Activated CD8-positive, alpha-beta T cell treated with anti-CD3 and anti-CD28 coated beads, Interleukin-2, amount 10 ng/mL, durations not matched to agents 7 days and 5 days (primary cell): ENCODE measurements at regions not wholly inside any gene's neighbourhood (a gene's known extent, or its start where the extent isn't known, plus 50 kb on each side); places are given as distances from the start of the nearest gene placed in this dataset.

Source experiments
- ATAC-seq: fragments of 150-1000 bp; cut with Tn5 transposase; one replicate; pipeline ENCODE4 v1.10.0; 2021; ENCODE audit warnings: moderate library complexity
- CTCF ChIA-PET: fragments of 350-600 bp; sonication (Branson Sonifier 250); formaldehyde crosslinking; loops from one replicate; lab custom pipeline; 2021; ENCODE audit warnings: antibody characterized with exemption; lab: Charles Lee
- POLR2A ChIA-PET: fragments of 350-600 bp; sonication (Branson Sonifier 250); formaldehyde crosslinking; loops from one replicate; lab custom pipeline; 2021; ENCODE audit warnings: antibody characterized with exemption; lab: Charles Lee
- DNase-seq: peaks from one replicate; pipeline ENCODE4 v3.0.0-alpha.2; 2020
- H3K27ac Mint-ChIP-seq: one replicate; pipeline ENCODE4 v1.8.0; 2021; ENCODE audit warnings: mild to moderate bottlenecking, mixed read lengths
- H3K27me3 Mint-ChIP-seq: one replicate; pipeline ENCODE4 v1.8.0; 2021; ENCODE audit warnings: low read depth, mixed read lengths
- H3K36me3 Mint-ChIP-seq: one replicate; pipeline ENCODE4 v1.8.0; 2021; ENCODE audit warnings: low read depth, mixed read lengths
- H3K4me1 Mint-ChIP-seq: one replicate; pipeline ENCODE4 v1.8.0; 2021; ENCODE audit warnings: low read depth, mixed read lengths
- H3K4me3 Mint-ChIP-seq: one replicate; pipeline ENCODE4 v1.8.0; 2021; ENCODE audit warnings: mild to moderate bottlenecking, mixed read lengths
- H3K9me3 Mint-ChIP-seq: one replicate; pipeline ENCODE4 v1.8.0; 2022; ENCODE audit warnings: mixed read lengths; ENCODE audit not compliant: insufficient read depth

DNA sequence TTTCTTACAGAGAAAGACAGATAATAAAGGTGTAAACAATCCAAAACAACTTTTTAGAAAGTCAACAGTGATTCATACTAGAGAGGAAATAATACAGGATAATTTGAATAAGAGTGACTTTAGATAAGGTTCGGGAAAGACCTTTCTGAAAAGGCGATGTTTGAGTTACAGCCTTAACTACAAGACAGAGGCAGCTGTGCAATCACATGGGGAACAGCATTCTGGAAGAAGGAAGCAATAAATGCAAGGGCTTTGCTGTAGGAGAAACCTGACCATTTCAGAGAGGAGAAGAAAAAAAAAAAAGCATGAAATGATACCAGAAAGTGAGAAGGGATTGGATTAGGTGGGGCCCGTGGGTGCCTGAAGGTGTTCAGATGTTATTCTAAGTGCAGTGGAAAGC, 200.6 kb upstream of the ATP11B start:
- no peak overlapping the region for H3K4me3 Mint-ChIP-seq
- H3K36me3 Mint-ChIP-seq = no peaks in the 10 kb centered on the region
- ATAC-seq (no peak), DNase-seq (no peak)
- no peaks in the 10 kb centered on the region for H3K4me1 Mint-ChIP-seq
- H3K27me3 Mint-ChIP-seq = no peaks in the 10 kb centered on the region
- ChIA-PET POLR2A (no interaction called here), CTCF (no interaction called here)
- no peak overlapping the region for H3K27ac Mint-ChIP-seq
- no peaks in the 10 kb centered on the region for H3K9me3 Mint-ChIP-seq

DNA sequence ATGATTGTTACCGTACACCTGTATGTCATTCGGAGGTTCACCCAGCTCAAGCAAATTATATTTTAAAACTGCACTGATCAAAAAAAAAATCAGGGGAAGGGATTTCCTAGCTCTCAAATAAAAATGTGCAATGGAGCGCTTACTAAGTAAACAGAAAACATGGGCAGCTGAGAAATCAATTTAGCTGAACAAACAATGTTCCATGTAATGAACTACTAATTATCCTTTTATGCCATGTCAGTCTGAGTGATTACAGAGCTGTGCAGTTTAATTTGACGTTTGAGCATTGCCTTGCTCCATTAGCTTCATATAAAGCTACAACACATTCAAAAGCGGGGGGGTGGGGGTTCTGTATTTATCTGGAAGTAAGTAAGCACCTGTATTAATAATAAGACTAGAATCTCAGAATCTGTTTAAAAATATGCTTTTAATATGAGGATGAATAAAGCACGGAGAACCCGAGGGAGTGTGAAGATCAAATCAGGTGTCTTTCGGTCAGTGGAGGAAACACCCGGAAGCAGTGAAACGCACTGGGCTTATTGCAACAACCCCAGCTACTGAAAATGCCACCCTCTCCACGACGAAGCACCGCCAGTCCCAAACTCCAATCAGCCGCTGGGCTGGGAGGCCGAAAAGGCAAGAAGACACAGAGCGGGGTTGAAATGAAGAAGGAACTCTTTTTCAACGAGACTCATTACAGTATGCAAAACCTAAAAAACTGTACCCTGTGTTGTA, 196.5 kb upstream of the ATP11B start:
- Mint-ChIP-seq H3K4me1 (no peaks in the 10 kb centered on the region), H3K27me3 (no peaks in the 10 kb centered on the region), H3K4me3 (no peak overlapping the region), H3K9me3 (no peaks in the 10 kb centered on the region), H3K36me3 (no peaks in the 10 kb centered on the region), H3K27ac (no peak overlapping the region)
- POLR2A ChIA-PET = interaction anchor here (0.6 kb wide), 1 partner anchor 782 kb away, joined by 3 read pairs; no protein-coding TSS in a partner anchor
- ATAC-seq (no peak), DNase-seq (no peak)
- CTCF ChIA-PET = no interaction called here

DNA sequence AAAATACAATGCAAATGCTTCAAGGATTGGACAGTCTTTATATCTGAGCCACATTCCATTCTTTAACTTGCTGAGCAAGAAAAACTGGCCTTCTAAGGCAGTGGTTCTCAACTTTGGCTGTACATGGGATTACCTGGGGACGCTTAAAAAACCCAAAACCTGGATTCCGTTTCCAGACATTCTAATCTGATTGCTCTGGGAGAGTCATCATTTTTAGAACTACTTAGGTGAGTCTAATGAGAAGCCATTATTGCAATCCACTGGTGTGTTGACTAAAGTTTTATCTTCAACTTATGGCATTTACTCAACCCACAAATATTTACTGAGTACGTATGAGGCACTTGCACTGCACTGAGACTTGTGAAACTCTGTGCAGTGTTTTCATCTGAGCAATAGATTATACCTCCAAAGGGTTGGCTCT, 195.7 kb upstream of the ATP11B start:
- no peaks in the 10 kb centered on the region for H3K4me1 Mint-ChIP-seq
- H3K4me3 Mint-ChIP-seq = no peak overlapping the region
- ChIA-PET CTCF (no interaction called here), POLR2A (no interaction called here)
- DNase-seq (no peak), ATAC-seq (no peak)
- no peaks in the 10 kb centered on the region for H3K36me3 Mint-ChIP-seq
- no peak overlapping the region for H3K27ac Mint-ChIP-seq
- no peaks in the 10 kb centered on the region for H3K9me3 Mint-ChIP-seq
- H3K27me3 Mint-ChIP-seq = no peaks in the 10 kb centered on the region

DNA sequence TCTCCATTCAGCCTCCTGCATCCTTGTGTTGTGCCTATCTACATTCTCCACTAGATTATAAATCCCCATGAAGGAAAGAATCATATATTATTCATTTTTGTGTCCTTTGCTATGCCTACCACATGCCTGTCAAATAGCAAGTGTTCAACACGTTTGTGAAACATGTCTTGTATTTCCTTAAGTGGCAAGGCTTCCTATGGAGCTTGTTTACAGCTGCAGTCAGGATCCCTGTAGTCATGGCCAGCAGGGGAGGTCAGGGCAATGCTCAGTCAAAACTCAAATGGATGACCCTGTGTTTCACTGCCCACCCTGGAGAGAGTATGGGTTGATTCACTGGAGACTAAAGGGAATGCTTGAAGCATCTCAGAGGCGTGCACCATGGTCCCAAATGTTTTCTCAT, 191.7 kb upstream of the ATP11B start:
- POLR2A ChIA-PET = no interaction called here
- Mint-ChIP-seq H3K4me3 (no peak overlapping the region), H3K27ac (no peak overlapping the region), H3K9me3 (no peaks in the 10 kb centered on the region), H3K4me1 (no peaks in the 10 kb centered on the region), H3K36me3 (no peaks in the 10 kb centered on the region), H3K27me3 (no peaks in the 10 kb centered on the region)
- ATAC-seq (no peak), DNase-seq (no peak)
- CTCF ChIA-PET = no interaction called here

GRCh38 chr3:182603501-182603900, 189.8 kb upstream of the ATP11B start:
- H3K27ac Mint-ChIP-seq = no peak overlapping the region
- H3K4me3 Mint-ChIP-seq = no peak overlapping the region
- DNase-seq (no peak), ATAC-seq (no peak)
- POLR2A ChIA-PET = no interaction called here
- no peaks in the 10 kb centered on the region for H3K27me3 Mint-ChIP-seq
- CTCF ChIA-PET = no interaction called here
- no peaks in the 10 kb centered on the region for H3K9me3 Mint-ChIP-seq
- no peaks in the 10 kb centered on the region for H3K4me1 Mint-ChIP-seq
- no peaks in the 10 kb centered on the region for H3K36me3 Mint-ChIP-seq

DNA sequence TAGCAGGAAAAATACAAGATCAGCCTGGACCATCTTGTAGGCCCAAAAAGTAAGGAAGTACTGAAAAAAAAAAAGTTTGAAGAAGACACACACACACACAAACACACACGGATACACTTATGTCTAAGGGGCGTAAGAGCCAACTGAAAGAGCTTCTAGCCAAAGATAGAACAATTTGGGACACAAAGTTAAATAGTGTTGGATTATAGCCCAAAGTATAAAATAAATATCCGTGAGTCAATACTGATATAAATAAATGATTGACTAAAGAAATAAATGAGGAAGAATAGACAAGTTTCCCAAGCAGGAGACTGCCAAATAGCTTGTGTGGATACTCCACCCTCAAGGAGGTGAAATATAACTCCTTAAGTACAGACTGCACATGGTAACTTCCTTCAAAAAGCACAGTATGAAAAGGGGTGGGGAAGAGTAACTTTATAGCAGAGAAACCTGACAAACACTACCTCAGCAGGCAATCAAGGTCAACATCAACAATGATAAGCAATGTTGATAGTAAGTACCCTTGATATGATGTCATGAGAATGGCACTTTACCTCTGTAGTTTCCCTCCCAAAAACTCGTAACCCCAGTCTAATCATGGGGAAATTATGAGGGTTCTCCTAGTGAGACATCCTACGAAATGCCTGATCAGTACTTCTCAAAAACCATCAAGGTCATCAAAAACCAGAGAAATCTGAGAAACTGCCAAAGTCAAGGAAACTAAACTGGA, 187.3 kb upstream of the ATP11B start:
- POLR2A ChIA-PET = no interaction called here
- Mint-ChIP-seq H3K9me3 (no peaks in the 10 kb centered on the region), H3K27ac (no peak overlapping the region), H3K4me3 (no peak overlapping the region), H3K27me3 (peaks cover 7% of the 10 kb centered on the region), H3K36me3 (no peaks in the 10 kb centered on the region), H3K4me1 (no peaks in the 10 kb centered on the region)
- DNase-seq (no peak), ATAC-seq (no peak)
- CTCF ChIA-PET = no interaction called here

DNA sequence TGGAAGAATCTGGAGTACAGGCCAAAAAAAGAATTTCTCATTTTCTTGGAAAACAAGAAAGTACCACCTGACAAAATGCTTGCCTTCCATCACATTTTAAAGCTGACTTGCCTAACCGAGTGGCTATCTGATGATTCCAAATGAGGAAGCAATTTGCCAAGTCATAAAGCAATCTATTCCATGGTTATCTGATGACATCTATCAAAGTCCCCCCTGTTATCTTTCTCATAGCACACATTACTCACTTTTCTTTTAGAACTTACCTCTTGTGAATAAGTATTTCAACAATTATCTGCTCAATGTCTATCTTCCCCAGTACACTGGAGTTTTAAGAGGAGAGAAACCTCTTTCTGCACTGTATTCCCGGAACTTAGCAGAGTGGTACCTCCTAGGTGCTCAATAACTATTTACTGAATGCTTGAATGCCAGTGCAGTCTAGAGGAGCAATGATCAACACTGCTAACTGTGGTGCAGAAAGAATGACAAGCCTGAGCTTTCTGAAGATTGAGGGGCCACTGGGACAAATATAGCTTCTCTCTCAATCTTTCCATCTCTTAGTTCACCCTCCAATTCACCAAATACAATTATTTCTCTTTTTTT, 186.3 kb upstream of the ATP11B start:
- DNase-seq (no peak), ATAC-seq (no peak)
- no peaks in the 10 kb centered on the region for H3K9me3 Mint-ChIP-seq
- no peaks in the 10 kb centered on the region for H3K36me3 Mint-ChIP-seq
- H3K4me1 Mint-ChIP-seq = no peaks in the 10 kb centered on the region
- H3K4me3 Mint-ChIP-seq = no peak overlapping the region
- H3K27ac Mint-ChIP-seq = no peak overlapping the region
- POLR2A ChIA-PET = no interaction called here
- peaks cover 7% of the 10 kb centered on the region for H3K27me3 Mint-ChIP-seq
- CTCF ChIA-PET = no interaction called here

DNA sequence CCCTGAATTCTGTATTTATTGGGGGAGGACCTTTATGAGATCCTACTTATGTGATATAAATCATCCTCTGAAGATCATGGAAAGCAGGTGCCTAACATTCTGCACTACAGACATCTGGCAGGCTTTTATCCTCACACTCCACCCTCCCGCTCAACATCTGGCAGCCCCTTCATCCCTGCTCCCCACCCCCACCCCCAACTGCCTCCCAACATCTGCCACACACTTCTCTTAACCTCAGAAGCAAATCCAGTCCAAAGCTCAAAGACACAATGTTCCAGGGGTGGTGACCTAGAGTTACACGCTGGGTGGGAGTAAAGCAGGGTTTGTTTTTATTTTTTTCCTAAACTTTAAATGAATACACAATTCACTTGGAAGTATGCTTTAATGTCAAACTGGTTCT, 184.5 kb upstream of the ATP11B start:
- POLR2A ChIA-PET = no interaction called here
- CTCF ChIA-PET = no interaction called here
- Mint-ChIP-seq H3K36me3 (no peaks in the 10 kb centered on the region), H3K27ac (no peak overlapping the region), H3K9me3 (no peaks in the 10 kb centered on the region), H3K27me3 (peaks cover 7% of the 10 kb centered on the region), H3K4me3 (no peak overlapping the region), H3K4me1 (no peaks in the 10 kb centered on the region)
- DNase-seq (no peak), ATAC-seq (no peak)

GRCh38 chr3:182609575-182610156, 183.6 kb upstream of the ATP11B start:
- H3K36me3 Mint-ChIP-seq = no peaks in the 10 kb centered on the region
- H3K4me3 Mint-ChIP-seq = no peak overlapping the region
- POLR2A ChIA-PET = no interaction called here
- no peak overlapping the region for H3K27ac Mint-ChIP-seq
- ATAC-seq = no peak
- CTCF ChIA-PET = no interaction called here
- no peaks in the 10 kb centered on the region for H3K4me1 Mint-ChIP-seq
- DNase-seq = no peak
- no peaks in the 10 kb centered on the region for H3K9me3 Mint-ChIP-seq
- peaks cover 7% of the 10 kb centered on the region for H3K27me3 Mint-ChIP-seq

DNA sequence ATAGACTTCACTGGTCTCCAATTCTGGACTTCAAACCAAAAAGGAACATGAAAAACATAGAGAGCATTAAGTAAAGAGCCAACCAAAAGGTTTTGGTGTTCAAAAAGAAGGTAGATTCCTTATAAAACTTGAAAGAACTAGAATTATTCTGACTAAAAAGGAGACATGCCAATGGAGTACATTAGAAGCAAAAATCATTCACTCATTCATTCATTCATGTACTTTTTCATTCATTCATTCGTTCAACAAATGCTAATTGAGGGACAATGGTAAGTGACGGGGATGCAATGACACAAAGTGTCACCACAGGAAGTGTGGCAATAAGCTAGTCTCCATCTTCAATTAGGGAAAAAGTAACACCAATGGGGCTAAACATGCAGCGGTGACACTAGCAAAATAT, 181.0 kb upstream of the ATP11B start:
- Mint-ChIP-seq H3K36me3 (no peaks in the 10 kb centered on the region), H3K4me3 (no peak overlapping the region), H3K27ac (no peak overlapping the region), H3K9me3 (no peaks in the 10 kb centered on the region), H3K4me1 (no peaks in the 10 kb centered on the region), H3K27me3 (peaks cover 10% of the 10 kb centered on the region)
- no peak for DNase-seq
- ChIA-PET POLR2A (no interaction called here), CTCF (no interaction called here)
- no peak for ATAC-seq

DNA sequence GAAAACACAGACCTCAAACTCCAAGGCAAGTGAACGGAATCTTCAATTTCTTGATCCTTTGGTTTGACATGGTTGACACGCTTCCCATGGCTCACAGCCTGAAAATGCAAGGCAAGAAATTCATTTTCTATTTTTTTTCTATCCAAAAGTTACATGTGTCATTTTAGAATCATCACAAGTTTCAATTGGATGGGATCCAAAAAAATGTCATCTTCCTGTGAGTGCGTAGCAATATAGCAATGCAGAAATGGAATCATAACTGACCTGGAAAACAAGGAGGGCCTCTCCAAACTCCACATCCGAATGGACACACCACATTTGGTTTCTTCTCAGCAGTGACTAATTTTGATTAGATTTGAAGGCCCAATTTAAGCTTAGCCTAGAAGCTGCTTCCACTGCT, 175.8 kb upstream of the ATP11B start:
- ATAC-seq = no peak
- no peak for DNase-seq
- ChIA-PET CTCF (no interaction called here), POLR2A (no interaction called here)
- Mint-ChIP-seq H3K36me3 (no peaks in the 10 kb centered on the region), H3K27ac (no peak overlapping the region), H3K4me3 (no peak overlapping the region), H3K4me1 (no peaks in the 10 kb centered on the region), H3K27me3 (peaks cover 8% of the 10 kb centered on the region), H3K9me3 (no peaks in the 10 kb centered on the region)

- POLR2A ChIA-PET = no interaction called here
- ATAC-seq (no peak), DNase-seq (no peak)
- CTCF ChIA-PET = no interaction called here
- H3K4me1 Mint-ChIP-seq = no peaks in the 10 kb centered on the region
- no peaks in the 10 kb centered on the region for H3K36me3 Mint-ChIP-seq
- no peak overlapping the region for H3K27ac Mint-ChIP-seq
- no peak overlapping the region for H3K4me3 Mint-ChIP-seq
- H3K27me3 Mint-ChIP-seq = peaks cover 8% of the 10 kb centered on the region
- H3K9me3 Mint-ChIP-seq = no peaks in the 10 kb centered on the region
Measured at GRCh38 chr3:182618085-182618732, 175.1 kb upstream of the ATP11B start.
